GM12891 (cell line): ENCODE measurements at regions not wholly inside any gene's neighbourhood (a gene's known extent, or its start where the extent isn't known, plus 50 kb on each side); places are given as distances from the start of the nearest gene placed in this dataset.

ENCODE experiments used
- POLR2A ChIP-seq: IDR thresholded peaks from 2 replicates; pipeline ENCODE4 v1.6.1; 2011; ENCODE audit warnings: low read depth, low read length, control low read depth
- POLR2AphosphoS5 ChIP-seq: IDR thresholded peaks from 2 replicates; pipeline ENCODE4 v1.6.1; 2011; ENCODE audit warnings: low read depth, low read length, control low read depth

DNA sequence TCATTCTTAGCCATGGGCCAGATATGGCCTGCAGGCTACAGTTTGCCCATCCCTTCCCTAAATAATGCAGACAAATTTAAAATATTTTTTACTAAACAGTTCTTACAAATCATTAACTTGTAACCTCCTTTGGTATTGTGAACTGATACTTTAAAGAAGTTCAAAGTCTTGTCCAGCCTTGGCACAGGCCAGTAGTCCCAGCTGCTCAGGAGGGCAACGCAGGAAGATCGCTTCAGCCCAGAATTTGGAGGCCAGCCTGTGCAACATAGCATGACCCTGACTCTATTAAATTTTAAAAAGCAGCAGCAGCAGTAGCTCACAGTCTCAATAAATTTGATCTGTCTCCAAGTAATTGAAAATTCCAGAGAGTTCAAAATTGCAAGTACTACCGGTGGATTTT lies 83.7 kb upstream of the ARHGAP32 start:
- TF ChIP-seq POLR2AphosphoS5 (no peak), POLR2A (no peak)
